ENCODE measurements at regions not wholly inside any gene's neighbourhood (a gene's known extent, or its start where the extent isn't known, plus 50 kb on each side); places are given as distances from the start of the nearest gene placed in this dataset.

DNA sequence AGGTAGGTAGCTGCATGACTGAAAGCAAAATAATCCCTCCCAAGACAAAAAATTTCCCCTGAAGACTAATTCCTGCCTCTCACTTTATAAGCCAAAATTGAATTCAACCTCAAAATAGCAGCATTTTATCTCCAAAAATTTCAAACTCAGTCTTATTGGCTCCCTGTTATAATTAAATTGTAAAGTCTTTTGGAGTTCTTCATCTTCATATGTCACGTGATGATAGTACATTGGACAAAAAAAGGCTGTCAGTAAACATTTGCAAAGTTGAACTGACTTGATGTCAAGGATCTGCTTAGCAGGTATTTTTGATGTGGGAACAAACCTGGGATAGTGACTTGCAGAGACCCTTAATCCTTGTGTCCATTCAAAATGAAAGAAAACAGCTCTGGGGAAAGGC lies 98.4 kb upstream of the SPRED1 start:
- Histone ChIP-seq H3K36me3 (replicated peaks; ENCODE audit: insufficient read depth, low read depth) (no peaks in the 10 kb centered on the region), H3K27me3 (no peaks in the 10 kb centered on the region), H3K9me2 (replicated peaks; ENCODE audit: insufficient read depth) (no peaks in the 10 kb centered on the region), H4K20me1 (ENCODE audit: insufficient read depth, poor library complexity, severe bottlenecking) (no peaks in the 10 kb centered on the region), H3K4me3 (no peak overlapping the region), H3K4me2 (no peak overlapping the region), H3K79me2 (no peaks in the 10 kb centered on the region), H3K9me3 (ENCODE audit: low read depth) (peaks cover 10% of the 10 kb centered on the region), H3K4me1 (ENCODE audit: insufficient read depth) (no peaks in the 10 kb centered on the region), H2AFZ (no peak overlapping the region), H3K27ac (no peak overlapping the region)
- TF ChIP-seq, protein P1, sequence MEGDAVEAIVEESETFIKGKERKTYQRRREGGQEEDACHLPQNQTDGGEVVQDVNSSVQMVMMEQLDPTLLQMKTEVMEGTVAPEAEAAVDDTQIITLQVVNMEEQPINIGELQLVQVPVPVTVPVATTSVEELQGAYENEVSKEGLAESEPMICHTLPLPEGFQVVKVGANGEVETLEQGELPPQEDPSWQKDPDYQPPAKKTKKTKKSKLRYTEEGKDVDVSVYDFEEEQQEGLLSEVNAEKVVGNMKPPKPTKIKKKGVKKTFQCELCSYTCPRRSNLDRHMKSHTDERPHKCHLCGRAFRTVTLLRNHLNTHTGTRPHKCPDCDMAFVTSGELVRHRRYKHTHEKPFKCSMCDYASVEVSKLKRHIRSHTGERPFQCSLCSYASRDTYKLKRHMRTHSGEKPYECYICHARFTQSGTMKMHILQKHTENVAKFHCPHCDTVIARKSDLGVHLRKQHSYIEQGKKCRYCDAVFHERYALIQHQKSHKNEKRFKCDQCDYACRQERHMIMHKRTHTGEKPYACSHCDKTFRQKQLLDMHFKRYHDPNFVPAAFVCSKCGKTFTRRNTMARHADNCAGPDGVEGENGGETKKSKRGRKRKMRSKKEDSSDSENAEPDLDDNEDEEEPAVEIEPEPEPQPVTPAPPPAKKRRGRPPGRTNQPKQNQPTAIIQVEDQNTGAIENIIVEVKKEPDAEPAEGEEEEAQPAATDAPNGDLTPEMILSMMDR (IDR thresholded peaks at IDR 0.05; ENCODE audit: poor library complexity), result no peak
- TF ChIP-seq EZH2phosphoT487 (IDR thresholded peaks at IDR 0.05; ENCODE audit: low read depth, severe bottlenecking, unreplicated experiment) (no peak), EZH2 (IDR thresholded peaks at IDR 0.05; ENCODE audit: borderline replicate concordance) (no peak)
- no peak for DNase-seq (ENCODE audit: low spot score)
- WGBS (ENCODE audit: low lambda C conversion rate, missing lambda C conversion rate), result 55% methylated on average over 1 of the region's 1 CpG

DNA sequence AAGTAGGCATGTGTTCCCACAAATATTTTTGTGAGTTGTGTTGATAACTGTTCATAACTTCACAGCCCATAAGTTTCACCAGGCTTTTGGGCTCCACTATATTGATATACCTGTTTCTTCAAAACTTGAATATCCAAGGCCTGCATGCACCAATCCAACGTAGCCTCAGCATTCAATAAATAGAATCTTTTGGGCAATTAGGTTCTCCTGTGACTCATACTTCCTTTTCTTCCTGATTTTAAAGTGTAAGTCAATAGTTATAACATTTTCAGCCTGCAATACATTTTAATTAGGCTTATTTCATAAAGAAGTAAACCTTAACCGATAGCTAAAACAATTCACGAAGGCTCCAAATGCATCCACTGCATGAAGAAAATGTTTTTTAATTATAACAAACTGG lies 97.8 kb upstream of the SPRED1 start:
- WGBS (ENCODE audit: low lambda C conversion rate, missing lambda C conversion rate), result 89% methylated on average over 3 of the region's 3 CpGs

DNA sequence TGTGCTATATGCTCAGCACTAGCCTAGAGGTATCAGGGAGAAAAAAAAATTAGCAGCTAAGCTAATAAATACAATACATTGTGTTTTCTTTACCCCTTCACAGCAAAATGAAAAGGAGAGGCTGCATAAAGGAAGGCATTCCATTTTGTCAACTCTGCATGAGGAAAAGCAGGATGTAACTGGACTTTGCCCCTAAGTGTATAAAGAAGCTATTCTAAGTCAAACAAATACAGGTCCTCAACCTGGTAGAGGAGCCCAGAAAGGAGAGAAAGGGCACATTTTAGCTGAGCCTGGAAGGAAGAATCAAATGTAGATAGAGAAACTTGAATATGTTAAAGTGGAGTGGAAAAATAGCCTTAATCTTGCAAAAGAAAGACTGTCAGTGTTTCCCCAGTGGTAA lies 89.0 kb upstream of the SPRED1 start:
- Histone ChIP-seq H3K4me2 (peak overlapping the region; percentile 40), H3K27ac (peak overlapping the region; percentile 79), H3K27me3 (no peaks in the 10 kb centered on the region), H2AFZ (peak overlapping the region; percentile 4), H3K9me2 (replicated peaks; ENCODE audit: insufficient read depth) (no peaks in the 10 kb centered on the region), H3K9me3 (ENCODE audit: low read depth) (no peaks in the 10 kb centered on the region), H3K4me1 (ENCODE audit: insufficient read depth) (peaks cover 23% of the 10 kb centered on the region), H3K79me2 (no peaks in the 10 kb centered on the region), H3K36me3 (replicated peaks; ENCODE audit: insufficient read depth, low read depth) (no peaks in the 10 kb centered on the region), H4K20me1 (ENCODE audit: insufficient read depth, poor library complexity, severe bottlenecking) (no peaks in the 10 kb centered on the region), H3K4me3 (no peak overlapping the region)
- peak; percentile 20 for DNase-seq (ENCODE audit: low spot score)
- TF ChIP-seq, protein P1 (IDR thresholded peaks at IDR 0.05; ENCODE audit: poor library complexity), result no peak
- no peak for TF ChIP-seq EZH2phosphoT487 (IDR thresholded peaks at IDR 0.05; ENCODE audit: low read depth, severe bottlenecking, unreplicated experiment)

More for the DNA sequence above, 97.8 kb upstream of the SPRED1 start:
- Histone ChIP-seq H3K79me2 (no peaks in the 10 kb centered on the region), H3K9me3 (ENCODE audit: low read depth) (peaks cover 10% of the 10 kb centered on the region), H3K4me2 (no peak overlapping the region), H3K36me3 (replicated peaks; ENCODE audit: insufficient read depth, low read depth) (no peaks in the 10 kb centered on the region), H3K4me1 (ENCODE audit: insufficient read depth) (no peaks in the 10 kb centered on the region), H3K9me2 (replicated peaks; ENCODE audit: insufficient read depth) (no peaks in the 10 kb centered on the region), H3K4me3 (no peak overlapping the region), H3K27me3 (no peaks in the 10 kb centered on the region), H4K20me1 (ENCODE audit: insufficient read depth, poor library complexity, severe bottlenecking) (no peaks in the 10 kb centered on the region), H3K27ac (no peak overlapping the region), H2AFZ (no peak overlapping the region)
- no peak for DNase-seq (ENCODE audit: low spot score)
- TF ChIP-seq EZH2phosphoT487 (IDR thresholded peaks at IDR 0.05; ENCODE audit: low read depth, severe bottlenecking, unreplicated experiment) (no peak), EZH2 (IDR thresholded peaks at IDR 0.05; ENCODE audit: borderline replicate concordance) (no peak)
- TF ChIP-seq, protein P1 (IDR thresholded peaks at IDR 0.05; ENCODE audit: poor library complexity), result no peak

DNA sequence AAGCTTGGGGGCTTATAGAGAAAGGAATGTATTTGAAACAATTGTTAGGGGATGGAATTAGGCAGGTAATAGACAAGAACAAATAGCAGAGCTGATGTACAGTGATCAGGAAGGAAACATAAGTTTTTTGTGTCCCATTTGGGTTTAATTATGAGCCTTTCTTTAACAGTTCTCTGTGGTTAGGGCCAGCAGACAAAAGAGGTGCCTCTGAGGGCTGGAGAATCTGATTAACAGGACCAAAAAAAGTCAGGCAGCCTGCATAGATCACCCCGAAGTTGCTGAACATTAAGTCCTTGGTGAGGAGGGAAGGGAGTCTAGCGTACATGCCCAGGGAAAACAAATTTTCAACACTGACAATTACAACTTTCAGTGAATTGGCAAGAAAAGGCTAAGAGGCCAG lies 88.6 kb upstream of the SPRED1 start:
- Histone ChIP-seq H3K9me3 (ENCODE audit: low read depth) (no peaks in the 10 kb centered on the region), H3K79me2 (no peaks in the 10 kb centered on the region), H2AFZ (no peak overlapping the region), H3K4me2 (peak overlapping the region; percentile 40), H3K27me3 (no peaks in the 10 kb centered on the region), H3K36me3 (replicated peaks; ENCODE audit: insufficient read depth, low read depth) (no peaks in the 10 kb centered on the region), H3K4me1 (ENCODE audit: insufficient read depth) (peaks cover 25% of the 10 kb centered on the region), H3K9me2 (replicated peaks; ENCODE audit: insufficient read depth) (no peaks in the 10 kb centered on the region), H3K4me3 (no peak overlapping the region), H4K20me1 (ENCODE audit: insufficient read depth, poor library complexity, severe bottlenecking) (no peaks in the 10 kb centered on the region), H3K27ac (peak overlapping the region; percentile 79)
- WGBS (ENCODE audit: low lambda C conversion rate, missing lambda C conversion rate), result 37% methylated on average over 2 of the region's 2 CpGs
- DNase-seq (ENCODE audit: low spot score), result no peak
- TF ChIP-seq EZH2phosphoT487 (IDR thresholded peaks at IDR 0.05; ENCODE audit: low read depth, severe bottlenecking, unreplicated experiment), result no peak
- TF ChIP-seq, protein P1 (IDR thresholded peaks at IDR 0.05; ENCODE audit: poor library complexity), result no peak
- no peak for TF ChIP-seq EZH2 (IDR thresholded peaks at IDR 0.05; ENCODE audit: borderline replicate concordance)
